Keratinocyte (primary cell): ENCODE measurements at regions not wholly inside any gene's neighbourhood (a gene's known extent, or its start where the extent isn't known, plus 50 kb on each side); places are given as distances from the start of the nearest gene placed in this dataset.

Experiments used
- DNase-seq: peaks from one replicate; pipeline ENCODE4 v3.0.0-alpha.2; 2011; ENCODE audit warnings: low read depth, missing footprints, low spot score
- FAIRE-seq: peaks from 2 replicates; lab custom pipeline; 2011; peaks lifted over from hg19 to GRCh38; lab: Jason Lieb, UNC
- H2AFZ ChIP-seq: 2 replicates; pipeline ENCODE4 v1.6.0; 2012; ENCODE audit warnings: low read length, control low read depth, inconsistent platforms; ENCODE audit not compliant: control insufficient read depth
- H3K27ac ChIP-seq: 2 replicates; pipeline ENCODE4 v1.5.1; 2011; ENCODE audit warnings: low read length; ENCODE audit not compliant: control insufficient read depth, insufficient read depth
- H3K27me3 ChIP-seq: 3 replicates; pipeline ENCODE4 v1.6.0; 2011; ENCODE audit warnings: low read length; ENCODE audit not compliant: control insufficient read depth, insufficient read depth; ENCODE audit errors: extremely low read depth
- H3K36me3 ChIP-seq, 2 experiments: 2 replicates in 1 of 2; 3 replicates in 1 of 2; pipeline ENCODE4 v1.5.1; 2011; ENCODE audit warnings: low read length in 2 of 2, mild to moderate bottlenecking in 1 of 2; ENCODE audit not compliant: control insufficient read depth in 2 of 2, insufficient read depth in 2 of 2; ENCODE audit errors: extremely low read depth in 1 of 2
- H3K4me1 ChIP-seq: 3 replicates; pipeline ENCODE4 v1.5.1; 2011; ENCODE audit warnings: low read length; ENCODE audit not compliant: control insufficient read depth, insufficient read depth; ENCODE audit errors: extremely low read depth
- H3K4me2 ChIP-seq: 3 replicates; pipeline ENCODE4 v1.6.0; 2011; ENCODE audit warnings: low read depth, low read length; ENCODE audit not compliant: control insufficient read depth, insufficient read depth; ENCODE audit errors: extremely low read depth
- H3K4me3 ChIP-seq, 3 experiments: fragments of 200-600 bp in 1 of 3; sonication (generic) in 1 of 3; 2 replicates in 2 of 3; 3 replicates in 1 of 3; pipeline ENCODE4 v1.5.1; 2011 to 2016; ENCODE audit warnings: low read length in 3 of 3, mild to moderate bottlenecking in 3 of 3, control low read depth in 2 of 3, inconsistent platforms in 1 of 3, low read depth in 1 of 3, mixed read lengths in 1 of 3, mixed run types in 1 of 3, moderate library complexity in 1 of 3; ENCODE audit not compliant: control insufficient read depth in 2 of 3, insufficient read depth in 2 of 3; ENCODE audit errors: extremely low read depth in 1 of 3
- H3K79me2 ChIP-seq: 2 replicates; pipeline ENCODE4 v1.6.0; 2012; ENCODE audit warnings: low read length; ENCODE audit not compliant: control insufficient read depth, insufficient read depth
- H3K9ac ChIP-seq: 3 replicates; pipeline ENCODE4 v1.6.0; 2011; ENCODE audit warnings: low read length; ENCODE audit not compliant: control insufficient read depth, insufficient read depth; ENCODE audit errors: extremely low read depth
- H3K9me1 ChIP-seq: 3 replicates; pipeline ENCODE4 v1.6.0; 2011; ENCODE audit warnings: low read length; ENCODE audit not compliant: control insufficient read depth, insufficient read depth; ENCODE audit errors: extremely low read depth
- H3K9me3 ChIP-seq: 2 replicates; pipeline ENCODE4 v1.5.1; 2012; ENCODE audit warnings: low read depth, low read length; ENCODE audit not compliant: control insufficient read depth
- H4K20me1 ChIP-seq: 3 replicates; pipeline ENCODE4 v1.6.0; 2011; ENCODE audit warnings: low read length; ENCODE audit not compliant: control insufficient read depth, insufficient read depth; ENCODE audit errors: extremely low read depth
- CTCF ChIP-seq, 3 experiments: IDR thresholded peaks in 1 of 3; conservative IDR thresholded peaks in 1 of 3; optimal IDR thresholded peaks in 1 of 3; 2 replicates in 2 of 3; 3 replicates in 1 of 3; pipeline versions ENCODE3 to v1.5.1; 2011; ENCODE audit warnings: low read length in 3 of 3, mild to moderate bottlenecking in 3 of 3, moderate library complexity in 2 of 3, control low read depth in 1 of 3, inconsistent platforms in 1 of 3; ENCODE audit not compliant: insufficient read depth in 2 of 3; ENCODE audit errors: extremely low read depth in 1 of 3
- EZH2 ChIP-seq: IDR thresholded peaks from one replicate; pipeline ENCODE4 v1.6.1; 2012; ENCODE audit warnings: inconsistent platforms, mild to moderate bottlenecking, low read length, moderate library complexity
- dilution Hi-C: fragments of 300-500 bp; cut with MboI; formaldehyde crosslinking; loops from one replicate; pipeline ENCODE4 v1.7.0; 2020; ENCODE audit warnings: low sequenced_read_pairs; ENCODE audit not compliant: extremely low pct_ligation_motif_present

- no peaks in the 10 kb centered on the region for H3K27me3 ChIP-seq
- no peak overlapping the region for H3K4me2 ChIP-seq
- no peaks in the 10 kb centered on the region for H3K36me3 ChIP-seq
- dilution Hi-C loops = no loop called here
- no peak overlapping the region for H2AFZ ChIP-seq
- no peak overlapping the region for H3K4me3 ChIP-seq
- no peaks in the 10 kb centered on the region for H3K9me3 ChIP-seq
- FAIRE-seq (no peak), DNase-seq (no peak)
- no peaks in the 10 kb centered on the region for H4K20me1 ChIP-seq
- no peak overlapping the region for H3K9ac ChIP-seq
- no peaks in the 10 kb centered on the region for H3K4me1 ChIP-seq
- TF ChIP-seq EZH2 = no peak
- no peak for TF ChIP-seq CTCF (optimal IDR thresholded peaks at IDR 0.05 in 1 of 3, IDR thresholded peaks at IDR 0.05 in 1 of 3, conservative IDR thresholded peaks at IDR 0.05 in 1 of 3; ENCODE audit: extremely low read depth in 1 of 3, insufficient read depth in 2 of 3, low read length in 3 of 3)
- H3K9me1 ChIP-seq = no peaks in the 10 kb centered on the region
- no peaks in the 10 kb centered on the region for H3K79me2 ChIP-seq
- H3K27ac ChIP-seq = no peak overlapping the region
Measured at GRCh38 chr9:18335825-18336224, 138.1 kb upstream of the ADAMTSL1 start.

GRCh38 chr9:18338042-18338441 lies 135.9 kb upstream of the ADAMTSL1 start:
- no peaks in the 10 kb centered on the region for H3K36me3 ChIP-seq
- H3K9me1 ChIP-seq = no peaks in the 10 kb centered on the region
- H3K27ac ChIP-seq = no peak overlapping the region
- no peaks in the 10 kb centered on the region for H4K20me1 ChIP-seq
- no peak for TF ChIP-seq EZH2
- no peak for TF ChIP-seq CTCF (optimal IDR thresholded peaks at IDR 0.05 in 1 of 3, IDR thresholded peaks at IDR 0.05 in 1 of 3, conservative IDR thresholded peaks at IDR 0.05 in 1 of 3; ENCODE audit: extremely low read depth in 1 of 3, insufficient read depth in 2 of 3, low read length in 3 of 3)
- H3K79me2 ChIP-seq = no peaks in the 10 kb centered on the region
- no peaks in the 10 kb centered on the region for H3K27me3 ChIP-seq
- no peaks in the 10 kb centered on the region for H3K4me1 ChIP-seq
- H3K4me2 ChIP-seq = no peak overlapping the region
- H3K9ac ChIP-seq = no peak overlapping the region
- no peak overlapping the region for H2AFZ ChIP-seq
- dilution Hi-C loops = no loop called here
- H3K9me3 ChIP-seq = no peaks in the 10 kb centered on the region
- DNase-seq (no peak), FAIRE-seq (no peak)
- no peak overlapping the region for H3K4me3 ChIP-seq
